ENCODE measurements at regions not wholly inside any gene's neighbourhood (a gene's known extent, or its start where the extent isn't known, plus 50 kb on each side); places are given as distances from the start of the nearest gene placed in this dataset.

GRCh38 chr9:97773091-97773490, 76.0 kb upstream of the XPA start:
- TF ChIP-seq, protein P1, sequence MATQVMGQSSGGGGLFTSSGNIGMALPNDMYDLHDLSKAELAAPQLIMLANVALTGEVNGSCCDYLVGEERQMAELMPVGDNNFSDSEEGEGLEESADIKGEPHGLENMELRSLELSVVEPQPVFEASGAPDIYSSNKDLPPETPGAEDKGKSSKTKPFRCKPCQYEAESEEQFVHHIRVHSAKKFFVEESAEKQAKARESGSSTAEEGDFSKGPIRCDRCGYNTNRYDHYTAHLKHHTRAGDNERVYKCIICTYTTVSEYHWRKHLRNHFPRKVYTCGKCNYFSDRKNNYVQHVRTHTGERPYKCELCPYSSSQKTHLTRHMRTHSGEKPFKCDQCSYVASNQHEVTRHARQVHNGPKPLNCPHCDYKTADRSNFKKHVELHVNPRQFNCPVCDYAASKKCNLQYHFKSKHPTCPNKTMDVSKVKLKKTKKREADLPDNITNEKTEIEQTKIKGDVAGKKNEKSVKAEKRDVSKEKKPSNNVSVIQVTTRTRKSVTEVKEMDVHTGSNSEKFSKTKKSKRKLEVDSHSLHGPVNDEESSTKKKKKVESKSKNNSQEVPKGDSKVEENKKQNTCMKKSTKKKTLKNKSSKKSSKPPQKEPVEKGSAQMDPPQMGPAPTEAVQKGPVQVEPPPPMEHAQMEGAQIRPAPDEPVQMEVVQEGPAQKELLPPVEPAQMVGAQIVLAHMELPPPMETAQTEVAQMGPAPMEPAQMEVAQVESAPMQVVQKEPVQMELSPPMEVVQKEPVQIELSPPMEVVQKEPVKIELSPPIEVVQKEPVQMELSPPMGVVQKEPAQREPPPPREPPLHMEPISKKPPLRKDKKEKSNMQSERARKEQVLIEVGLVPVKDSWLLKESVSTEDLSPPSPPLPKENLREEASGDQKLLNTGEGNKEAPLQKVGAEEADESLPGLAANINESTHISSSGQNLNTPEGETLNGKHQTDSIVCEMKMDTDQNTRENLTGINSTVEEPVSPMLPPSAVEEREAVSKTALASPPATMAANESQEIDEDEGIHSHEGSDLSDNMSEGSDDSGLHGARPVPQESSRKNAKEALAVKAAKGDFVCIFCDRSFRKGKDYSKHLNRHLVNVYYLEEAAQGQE (IDR thresholded peaks at IDR 0.05; ENCODE audit: insufficient read depth in 1 of 2, low read depth in 2 of 2, low read length in 2 of 2) = no peak
- TF ChIP-seq FOXP2 (optimal IDR thresholded peaks at IDR 0.05; ENCODE audit: borderline replicate concordance, extremely low read depth, extremely low read length, insufficient read depth) (no peak), TAF1 (IDR thresholded peaks at IDR 0.05; ENCODE audit: borderline replicate concordance, insufficient read depth, low read length) (no peak), SIN3A (IDR thresholded peaks at IDR 0.05; ENCODE audit: borderline replicate concordance, insufficient read depth, low read length) (no peak)

All from PFSK-1 (cell line).